ENCODE measurements at regions not wholly inside any gene's neighbourhood (a gene's known extent, or its start where the extent isn't known, plus 50 kb on each side); places are given as distances from the start of the nearest gene placed in this dataset.

DNA sequence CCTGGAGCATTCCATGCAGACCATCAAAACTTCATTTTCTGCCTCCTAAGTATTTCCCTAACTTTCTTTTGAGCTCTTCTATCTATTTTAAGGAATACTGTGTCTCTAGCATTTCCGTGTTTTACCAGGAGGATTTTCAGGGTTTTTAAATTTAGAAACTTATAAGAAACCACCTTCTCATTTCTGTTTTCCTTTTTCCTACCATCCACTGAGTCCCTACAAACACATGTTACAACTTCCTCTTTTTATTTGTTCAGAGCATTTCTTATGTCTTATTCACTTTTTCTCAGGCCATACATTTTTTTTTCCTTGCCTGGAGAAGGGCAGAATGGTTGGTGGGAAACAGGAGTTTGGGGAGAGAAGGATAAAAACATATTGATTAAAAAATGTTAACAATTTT is 130.0 kb upstream of the BMP5 start:
- Histone ChIP-seq H3K4me1 (no peaks in the 10 kb centered on the region), H3K27me3 (ENCODE audit: low read depth) (0 out of 2 replicates have a peak, but pooled peaks cover 2% of the 10 kb centered on the region), H3K9me3 (no peaks in the 10 kb centered on the region), H3K36me3 (replicated peaks) (no peaks in the 10 kb centered on the region), H3K4me3 (no peak overlapping the region)
- DNase-seq (ENCODE audit: low spot score in 2 of 2), result no peak
- in situ Hi-C loops (cut with MboI; ENCODE audit: low sequenced_read_pairs), result no loop called here

DNA sequence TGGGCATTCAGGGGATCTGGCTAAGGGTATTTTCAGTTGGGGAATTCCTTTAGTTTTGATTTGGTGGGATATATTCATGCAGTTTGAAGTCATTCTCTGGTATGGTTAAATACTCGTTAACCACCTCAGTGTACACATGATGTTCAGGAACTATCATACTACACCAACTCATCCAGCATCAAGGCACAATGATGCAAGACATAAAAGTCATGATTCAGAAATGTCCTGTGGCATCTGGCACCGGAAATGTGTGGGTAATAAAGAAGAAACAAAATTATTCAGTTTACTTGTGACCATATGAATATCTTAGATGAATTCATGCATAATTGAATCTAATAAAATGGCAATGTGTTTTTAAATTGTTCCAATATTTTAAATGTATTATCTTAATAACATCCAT is 129.0 kb upstream of the BMP5 start:
- DNase-seq (ENCODE audit: low spot score in 2 of 2), result no peak
- in situ Hi-C loops (cut with MboI; ENCODE audit: low sequenced_read_pairs), result no loop called here

DNA sequence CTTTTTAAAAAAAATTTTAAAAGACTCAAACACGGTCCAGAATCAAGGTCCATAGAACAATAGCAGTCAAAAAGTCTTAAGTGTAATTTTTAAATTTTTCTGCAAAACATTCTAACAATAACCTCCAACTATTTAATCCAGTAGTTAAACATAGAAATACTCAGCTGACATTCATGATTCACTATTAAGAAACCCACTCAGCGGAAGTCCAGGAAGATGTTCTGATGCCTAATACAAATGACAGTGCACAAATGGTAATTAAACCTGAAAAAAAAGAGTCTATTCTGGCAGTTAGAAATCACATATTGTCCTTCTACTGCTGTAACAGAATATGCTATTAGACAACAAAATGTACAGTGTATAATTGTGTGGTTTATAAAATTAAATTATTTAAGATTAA is 128.2 kb upstream of the BMP5 start:
- no peaks in the 10 kb centered on the region for H3K9me3 ChIP-seq
- in situ Hi-C loops (cut with MboI; ENCODE audit: low sequenced_read_pairs), result no loop called here
- H3K36me3 ChIP-seq (replicated peaks), result no peaks in the 10 kb centered on the region
- H3K4me3 ChIP-seq, result no peak overlapping the region
- H3K4me1 ChIP-seq, result no peaks in the 10 kb centered on the region
- peaks cover 5% of the 10 kb centered on the region; the same call in 1 of the 2 replicates for H3K27me3 ChIP-seq (ENCODE audit: low read depth)
- no peak for DNase-seq (ENCODE audit: low spot score in 2 of 2)

More for the DNA sequence above, 129.0 kb upstream of the BMP5 start:
- H3K27me3 ChIP-seq (ENCODE audit: low read depth), result 0 out of 2 replicates have a peak, but pooled peaks cover 2% of the 10 kb centered on the region
- no peak overlapping the region for H3K4me3 ChIP-seq
- H3K36me3 ChIP-seq (replicated peaks), result no peaks in the 10 kb centered on the region
- H3K4me1 ChIP-seq, result no peaks in the 10 kb centered on the region
- no peaks in the 10 kb centered on the region for H3K9me3 ChIP-seq

DNA sequence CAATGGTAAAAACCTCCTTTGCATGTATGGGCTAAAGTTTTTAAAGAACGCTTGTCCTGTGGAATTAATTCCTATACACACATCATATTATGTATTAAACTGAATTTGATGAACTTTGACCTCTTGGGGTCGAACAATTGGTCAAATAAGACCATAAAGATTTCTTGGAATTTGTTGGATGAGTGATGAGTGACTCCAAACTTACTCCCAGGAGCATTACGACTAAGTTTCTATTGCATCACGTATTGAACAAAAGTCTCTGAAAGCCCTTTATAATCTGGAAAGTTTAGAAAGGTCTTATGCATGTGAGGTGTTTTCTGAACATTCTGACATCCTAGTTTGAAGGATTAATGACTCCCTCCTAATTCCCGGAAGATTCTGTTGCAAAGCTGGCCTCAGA is 126.9 kb upstream of the BMP5 start:
- in situ Hi-C loops (cut with MboI; ENCODE audit: low sequenced_read_pairs), result no loop called here
- Histone ChIP-seq H3K4me1 (no peaks in the 10 kb centered on the region), H3K36me3 (replicated peaks) (no peaks in the 10 kb centered on the region), H3K4me3 (no peak overlapping the region), H3K27me3 (ENCODE audit: low read depth) (peaks cover 5% of the 10 kb centered on the region; the same call in 1 of the 2 replicates), H3K9me3 (no peaks in the 10 kb centered on the region)
- DNase-seq (ENCODE audit: low spot score in 2 of 2), result no peak

DNA sequence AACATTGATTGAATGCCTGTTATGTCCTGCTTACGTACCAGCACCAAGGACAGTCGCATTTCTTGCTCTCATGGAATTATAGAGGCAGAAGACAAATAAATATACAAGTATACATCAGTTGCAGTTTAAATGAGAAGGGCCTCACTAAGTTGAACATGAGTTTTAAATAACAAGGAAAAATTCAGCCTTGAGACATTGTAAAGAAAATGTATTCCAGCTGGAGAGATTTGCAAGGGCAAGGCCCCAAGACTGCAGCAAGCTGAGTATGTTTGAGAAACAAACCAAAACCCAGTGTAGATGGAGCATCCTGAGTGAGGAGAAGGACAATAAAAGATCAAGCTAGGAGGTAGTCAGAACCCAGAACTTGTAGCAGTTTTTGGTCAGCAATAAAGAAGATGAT is 123.2 kb upstream of the BMP5 start:
- Histone ChIP-seq H3K4me3 (no peak overlapping the region), H3K9me3 (no peaks in the 10 kb centered on the region), H3K4me1 (no peaks in the 10 kb centered on the region), H3K27me3 (ENCODE audit: low read depth) (peaks cover 5% of the 10 kb centered on the region; the same call in 1 of the 2 replicates), H3K36me3 (replicated peaks) (no peaks in the 10 kb centered on the region)
- in situ Hi-C loops (cut with MboI; ENCODE audit: low sequenced_read_pairs), result no loop called here
- no peak for DNase-seq (ENCODE audit: low spot score in 2 of 2)

DNA sequence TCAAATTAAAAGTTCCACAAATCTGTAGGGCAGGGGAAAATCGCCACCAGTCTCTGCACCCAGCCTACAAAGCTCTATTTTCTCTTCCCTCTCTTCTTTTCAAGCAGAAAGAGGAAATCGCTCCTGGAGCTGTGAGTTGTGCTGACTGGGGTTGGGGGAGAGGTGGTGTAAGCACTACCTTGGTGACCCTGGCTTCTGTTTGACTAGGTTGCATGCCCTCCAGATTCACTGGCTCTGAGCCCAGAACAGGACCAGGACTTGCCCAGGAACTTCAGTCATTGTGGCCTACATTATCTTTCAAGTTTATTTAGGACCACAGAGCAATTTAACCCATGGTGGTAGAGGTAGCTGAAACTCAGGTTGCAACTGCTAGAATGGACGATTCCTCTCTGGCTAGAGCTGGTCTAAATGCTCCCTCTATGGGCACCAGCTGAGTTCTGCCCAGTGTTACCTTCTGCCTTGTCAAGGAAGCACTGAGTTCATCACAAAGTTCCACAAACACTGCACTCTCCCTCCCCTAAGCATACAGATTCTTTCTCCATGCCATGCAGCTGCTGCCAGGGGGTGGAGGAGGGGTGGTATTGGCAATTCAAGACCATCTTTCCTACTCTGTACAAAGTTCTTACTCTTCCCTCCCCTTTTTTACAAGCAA is 122.0 kb upstream of the BMP5 start:
- no peak overlapping the region for H3K4me3 ChIP-seq
- H3K4me1 ChIP-seq, result no peaks in the 10 kb centered on the region
- H3K27me3 ChIP-seq (ENCODE audit: low read depth), result peaks cover 5% of the 10 kb centered on the region; the same call in 1 of the 2 replicates
- no peaks in the 10 kb centered on the region for H3K36me3 ChIP-seq (replicated peaks)
- no peak for DNase-seq (ENCODE audit: low spot score in 2 of 2)
- in situ Hi-C loops (cut with MboI; ENCODE audit: low sequenced_read_pairs), result no loop called here
- H3K9me3 ChIP-seq, result no peaks in the 10 kb centered on the region

DNA sequence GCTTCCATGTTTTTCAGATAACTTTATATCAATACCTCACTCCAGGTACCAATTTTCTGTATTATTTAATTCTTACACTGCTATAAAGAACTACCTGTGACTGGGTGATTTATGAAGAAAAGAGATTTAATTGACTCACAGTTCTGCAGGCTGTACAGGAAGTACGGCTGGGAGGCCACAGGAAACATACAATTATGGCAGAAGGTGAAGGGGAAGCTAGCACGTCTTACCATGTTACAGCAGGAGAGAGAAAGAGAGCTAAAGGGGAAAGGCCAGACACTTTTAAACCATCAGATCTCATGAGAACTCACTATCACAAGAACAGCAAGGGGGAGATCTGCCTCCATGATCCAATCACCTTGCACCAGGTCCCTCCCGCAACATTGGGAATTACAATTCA is 119.1 kb upstream of the BMP5 start:
- Histone ChIP-seq H3K27me3 (ENCODE audit: low read depth) (peaks cover 3% of the 10 kb centered on the region; the same call in 1 of the 2 replicates), H3K4me3 (no peak overlapping the region), H3K36me3 (replicated peaks) (no peaks in the 10 kb centered on the region), H3K9me3 (peaks cover 2% of the 10 kb centered on the region; the same call in 1 of the 2 replicates), H3K4me1 (no peaks in the 10 kb centered on the region)
- DNase-seq (ENCODE audit: low spot score in 2 of 2), result no peak
- in situ Hi-C loops (cut with MboI; ENCODE audit: low sequenced_read_pairs), result no loop called here

DNA sequence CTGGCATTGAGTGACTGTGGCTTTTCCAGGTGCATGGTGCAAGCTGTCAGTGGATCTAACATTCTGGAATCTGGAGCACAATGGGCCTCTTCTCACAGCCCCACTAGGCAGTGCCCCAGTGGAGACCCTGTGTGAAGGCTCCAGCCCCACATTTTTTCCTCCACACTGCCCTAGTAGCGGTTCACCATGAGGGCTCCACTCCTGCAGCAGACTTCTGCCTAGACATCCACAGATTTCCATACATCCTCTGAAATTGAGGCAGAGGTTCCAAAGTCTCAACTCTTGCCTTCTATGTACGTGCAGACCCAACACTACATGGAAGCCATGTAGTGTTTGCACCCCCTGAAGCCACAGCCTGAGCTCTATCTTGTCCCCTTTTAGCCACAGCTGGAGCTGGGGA is 118.0 kb upstream of the BMP5 start:
- no peak for DNase-seq (ENCODE audit: low spot score in 2 of 2)
- H3K4me3 ChIP-seq, result no peak overlapping the region
- no peaks in the 10 kb centered on the region for H3K36me3 ChIP-seq (replicated peaks)
- no peaks in the 10 kb centered on the region for H3K4me1 ChIP-seq
- no peaks in the 10 kb centered on the region for H3K27me3 ChIP-seq (ENCODE audit: low read depth)
- in situ Hi-C loops (cut with MboI; ENCODE audit: low sequenced_read_pairs), result no loop called here
- peaks cover 2% of the 10 kb centered on the region; the same call in 1 of the 2 replicates for H3K9me3 ChIP-seq

DNA sequence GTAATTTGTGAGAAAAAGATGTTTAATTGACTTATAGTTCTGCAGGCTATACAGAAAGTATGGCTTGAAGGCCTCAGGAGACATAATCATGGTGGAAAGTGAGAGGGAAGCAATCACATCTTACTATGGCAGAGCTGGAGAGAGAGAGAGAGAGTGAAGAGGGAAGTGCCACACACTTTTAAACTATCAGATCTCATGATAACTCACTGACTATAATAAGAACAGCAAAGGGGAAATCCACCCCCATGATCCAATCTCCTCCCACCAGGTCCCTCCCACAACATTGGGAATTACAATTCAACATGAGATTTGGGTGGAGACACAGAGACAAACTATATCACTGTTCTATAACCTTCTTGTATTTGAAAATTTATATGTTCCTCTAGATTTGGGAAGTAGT is 117.2 kb upstream of the BMP5 start:
- Histone ChIP-seq H3K4me1 (no peaks in the 10 kb centered on the region), H3K4me3 (no peak overlapping the region), H3K36me3 (replicated peaks) (no peaks in the 10 kb centered on the region), H3K27me3 (ENCODE audit: low read depth) (no peaks in the 10 kb centered on the region), H3K9me3 (peaks cover 2% of the 10 kb centered on the region; the same call in 1 of the 2 replicates)
- DNase-seq (ENCODE audit: low spot score in 2 of 2), result no peak
- in situ Hi-C loops (cut with MboI; ENCODE audit: low sequenced_read_pairs), result no loop called here

DNA sequence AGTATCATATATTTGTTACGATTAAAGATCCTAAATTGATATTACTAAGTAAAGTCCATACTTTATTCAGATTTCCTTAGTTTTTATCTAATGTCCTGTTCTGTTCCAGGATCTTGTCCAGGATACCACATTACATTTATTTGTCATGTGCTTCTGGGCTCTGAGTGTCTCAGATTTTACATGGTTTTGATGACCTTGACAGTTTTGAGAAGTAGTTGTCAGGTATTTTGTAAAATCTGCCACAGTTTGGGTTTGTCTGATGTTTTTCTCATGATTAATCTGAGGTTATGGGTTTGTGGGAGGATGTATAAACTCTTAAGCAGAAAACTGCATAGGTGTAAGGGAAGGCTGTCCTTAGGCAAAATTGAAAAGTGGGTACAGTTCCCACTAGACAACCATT is 109.9 kb upstream of the BMP5 start:
- in situ Hi-C loops (cut with MboI; ENCODE audit: low sequenced_read_pairs), result loop anchor here (10.0 kb wide), 1 partner anchor 309 kb away; no protein-coding TSS in a partner anchor
- Histone ChIP-seq H3K36me3 (replicated peaks) (no peaks in the 10 kb centered on the region), H3K4me1 (no peaks in the 10 kb centered on the region), H3K4me3 (no peak overlapping the region), H3K9me3 (no peaks in the 10 kb centered on the region), H3K27me3 (ENCODE audit: low read depth) (no peaks in the 10 kb centered on the region)
- DNase-seq (ENCODE audit: low spot score in 2 of 2), result no peak

DNA sequence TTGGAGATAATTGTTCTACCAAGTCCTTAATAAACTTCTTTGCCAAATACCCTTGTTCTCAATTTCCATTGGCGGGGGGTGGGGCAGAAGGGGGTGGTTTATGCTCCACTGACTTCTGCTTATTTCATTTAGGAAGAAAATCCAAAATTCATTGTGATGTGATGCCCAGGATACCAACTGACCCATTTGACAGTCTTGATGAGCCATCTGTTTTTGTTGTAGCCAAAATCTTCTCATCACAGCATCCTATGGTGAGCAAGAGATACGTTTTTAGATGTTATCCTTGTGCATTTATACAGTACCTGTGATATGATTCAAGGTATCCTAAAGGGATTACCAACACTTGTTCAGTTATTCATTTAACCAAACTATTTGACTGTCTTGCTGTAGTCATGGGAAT is 108.5 kb upstream of the BMP5 start:
- Histone ChIP-seq H3K4me3 (no peak overlapping the region), H3K4me1 (no peaks in the 10 kb centered on the region), H3K9me3 (no peaks in the 10 kb centered on the region), H3K36me3 (replicated peaks) (no peaks in the 10 kb centered on the region), H3K27me3 (ENCODE audit: low read depth) (no peaks in the 10 kb centered on the region)
- no peak for DNase-seq (ENCODE audit: low spot score in 2 of 2)
- in situ Hi-C loops (cut with MboI; ENCODE audit: low sequenced_read_pairs), result loop anchor here (10.0 kb wide), 1 partner anchor 311 kb away; no protein-coding TSS in a partner anchor

DNA sequence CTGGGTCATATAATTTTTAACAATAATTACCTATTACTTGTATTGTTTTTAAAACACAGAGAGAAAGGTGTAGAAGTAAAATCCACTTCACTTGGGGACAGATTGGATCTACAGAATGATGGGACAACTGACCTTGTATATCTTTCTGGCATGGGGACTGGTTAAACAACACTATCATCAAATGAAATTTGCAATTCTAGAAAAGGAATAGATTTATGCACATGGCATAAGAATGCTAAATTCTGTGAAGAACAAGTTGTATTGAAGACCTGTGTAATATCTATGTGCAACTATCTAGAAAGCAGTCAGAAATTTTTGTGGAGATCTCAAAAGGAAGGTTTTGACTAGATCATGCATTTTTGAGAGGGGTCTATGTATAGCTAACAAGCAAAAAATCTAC is 106.3 kb upstream of the BMP5 start:
- Histone ChIP-seq H3K36me3 (replicated peaks) (no peaks in the 10 kb centered on the region), H3K27me3 (ENCODE audit: low read depth) (no peaks in the 10 kb centered on the region), H3K4me3 (no peak overlapping the region), H3K9me3 (no peaks in the 10 kb centered on the region), H3K4me1 (no peaks in the 10 kb centered on the region)
- no peak for DNase-seq (ENCODE audit: low spot score in 2 of 2)
- in situ Hi-C loops (cut with MboI; ENCODE audit: low sequenced_read_pairs), result loop anchor here (10.0 kb wide), 1 partner anchor 313 kb away; no protein-coding TSS in a partner anchor

DNA sequence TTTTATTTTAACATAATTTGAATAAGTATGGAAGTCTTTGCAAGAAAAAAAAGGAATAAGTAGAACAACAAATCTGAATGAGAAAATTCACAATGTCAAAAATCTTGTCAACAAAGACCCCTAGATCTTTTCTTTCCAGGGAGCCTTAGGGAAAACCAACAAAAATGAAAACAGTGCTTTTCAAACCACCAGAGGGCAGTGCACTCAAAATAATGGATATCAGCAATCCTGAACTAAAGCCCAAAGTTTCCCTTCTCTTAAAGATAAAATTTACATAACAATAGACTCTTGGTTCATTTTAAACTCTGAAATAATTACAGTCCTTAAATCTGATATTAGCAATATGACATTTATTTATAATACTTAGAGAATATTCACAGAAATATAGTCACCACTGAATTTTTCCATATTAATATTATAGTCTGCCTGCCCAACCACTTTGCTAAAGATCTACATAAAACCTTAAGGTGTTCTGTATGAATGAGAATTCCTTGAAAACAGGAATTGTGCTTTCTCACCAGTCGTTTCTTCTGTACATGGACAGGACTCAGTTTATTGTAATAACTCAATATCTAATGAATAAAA is 105.3 kb upstream of the BMP5 start:
- Histone ChIP-seq H3K4me1 (no peaks in the 10 kb centered on the region), H3K36me3 (replicated peaks) (no peaks in the 10 kb centered on the region), H3K9me3 (no peaks in the 10 kb centered on the region), H3K27me3 (ENCODE audit: low read depth) (no peaks in the 10 kb centered on the region), H3K4me3 (no peak overlapping the region)
- DNase-seq (ENCODE audit: low spot score in 2 of 2), result peak; percentile 64 to 72
- in situ Hi-C loops (cut with MboI; ENCODE audit: low sequenced_read_pairs), result loop anchor here (10.0 kb wide), 1 partner anchor 314 kb away; no protein-coding TSS in a partner anchor

DNA sequence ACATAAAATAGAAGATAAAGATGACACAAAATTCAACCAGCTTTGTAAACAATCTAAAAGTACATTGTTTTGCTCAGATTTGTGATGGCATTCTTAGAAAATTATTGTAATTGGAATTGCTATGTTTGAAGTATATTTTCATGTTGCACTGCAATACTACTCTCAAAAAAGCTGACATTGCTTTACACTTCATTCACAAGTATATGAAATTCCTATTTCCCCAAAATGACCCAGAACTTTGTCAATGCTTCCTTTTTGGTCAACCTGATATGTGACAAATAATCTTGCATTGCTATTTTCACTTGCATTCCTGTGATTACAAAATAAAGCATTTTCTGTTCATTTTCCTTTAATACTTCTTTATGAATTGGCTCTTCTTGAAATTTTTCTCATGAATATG is 104.1 kb upstream of the BMP5 start:
- DNase-seq (ENCODE audit: low spot score in 2 of 2), result no peak
- no peaks in the 10 kb centered on the region for H3K36me3 ChIP-seq (replicated peaks)
- H3K9me3 ChIP-seq, result no peaks in the 10 kb centered on the region
- no peaks in the 10 kb centered on the region for H3K27me3 ChIP-seq (ENCODE audit: low read depth)
- H3K4me1 ChIP-seq, result no peaks in the 10 kb centered on the region
- in situ Hi-C loops (cut with MboI; ENCODE audit: low sequenced_read_pairs), result no loop called here
- H3K4me3 ChIP-seq, result no peak overlapping the region

Data from HAP-1 (cell line).